Epidermal melanocyte (primary cell): ENCODE measurements at regions not wholly inside any gene's neighbourhood (a gene's known extent, or its start where the extent isn't known, plus 50 kb on each side); places are given as distances from the start of the nearest gene placed in this dataset.
"Not testable (repeated sequence)": the region's sequence is repeated elsewhere in the genome, so short reads cannot be mapped to it uniquely, and the experiment has no call there.

Experiments
- DNase-seq: peaks from one replicate; pipeline ENCODE4 v3.0.0; 2011; ENCODE audit warnings: low spot score; ENCODE audit not compliant: insufficient read length

DNA sequence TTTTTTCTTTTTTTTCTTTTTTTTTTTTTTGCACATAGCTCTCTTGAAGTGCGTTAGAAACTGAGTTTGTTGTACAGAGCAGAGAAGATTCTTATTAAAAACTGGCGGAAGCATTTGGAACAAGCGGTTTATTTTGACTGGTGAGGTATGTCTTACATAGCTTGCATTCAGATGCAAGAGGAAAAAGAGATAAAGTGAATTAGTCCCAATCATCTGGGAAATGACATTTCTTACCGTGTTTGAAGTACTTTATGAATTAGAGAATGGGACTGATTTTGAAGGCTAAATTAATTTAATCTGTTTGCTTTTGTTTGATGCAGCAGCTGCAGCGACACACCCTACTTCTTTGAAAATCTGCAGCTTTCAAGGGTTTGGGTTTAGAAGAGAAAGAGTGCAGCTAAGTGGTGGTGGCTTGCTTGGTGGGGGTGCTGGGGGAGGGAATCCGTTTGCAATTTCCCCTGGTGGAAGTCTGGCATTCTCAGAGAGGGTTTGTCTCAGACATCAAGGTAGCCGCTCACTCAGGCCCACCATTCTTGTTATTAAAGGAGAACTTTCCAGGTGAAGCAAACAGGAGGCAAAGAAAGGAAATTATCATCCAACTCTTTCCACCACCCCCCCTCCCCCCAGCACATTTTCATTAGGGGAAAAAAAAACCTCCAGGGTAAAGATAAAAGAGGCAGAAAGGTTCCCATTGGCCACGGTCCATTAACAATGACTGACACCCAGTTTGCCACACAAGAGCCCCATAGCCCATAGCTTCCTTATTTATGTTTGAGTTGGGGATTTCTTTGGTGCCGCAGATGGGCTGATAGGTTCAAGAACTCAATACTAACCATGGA lies 231.7 kb downstream of the SKIDA1 start:
- DNase-seq, result no peak

- DNase-seq, result peak; percentile 74
Observed at GRCh38 chr10:21292763-21293517, 232.5 kb downstream of the SKIDA1 start.

DNA sequence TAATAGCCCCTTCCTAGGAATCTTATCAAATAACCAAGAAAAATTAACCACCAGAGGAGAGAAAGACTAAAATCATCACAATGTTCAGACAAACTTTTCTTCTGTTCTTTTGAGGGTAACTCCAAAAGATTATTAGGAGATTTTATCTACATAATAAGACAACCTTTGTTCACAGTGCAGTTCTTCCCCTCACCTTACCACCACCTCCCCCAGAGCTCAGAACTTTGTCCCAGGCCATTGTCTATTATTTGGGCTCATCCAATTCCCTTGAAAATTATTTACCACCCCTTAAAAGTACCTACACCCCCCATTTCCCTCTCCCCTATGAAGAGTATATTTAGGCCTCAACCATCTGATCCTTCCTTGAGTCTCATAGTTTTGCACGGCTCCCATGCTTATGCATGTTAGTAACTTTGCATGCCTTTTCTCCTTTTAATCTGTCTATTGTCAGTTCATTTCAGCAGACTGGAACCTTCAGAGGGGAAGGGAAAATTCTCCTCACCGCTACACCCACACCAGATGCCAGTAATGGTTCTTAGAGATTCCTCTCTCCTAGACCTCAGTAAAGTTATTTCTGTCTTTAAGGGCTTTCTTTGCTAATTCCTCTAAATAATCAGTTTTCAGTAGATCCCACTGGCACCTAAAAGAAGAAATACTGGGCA lies 234.9 kb downstream of the SKIDA1 start:
- DNase-seq, result no peak

DNA sequence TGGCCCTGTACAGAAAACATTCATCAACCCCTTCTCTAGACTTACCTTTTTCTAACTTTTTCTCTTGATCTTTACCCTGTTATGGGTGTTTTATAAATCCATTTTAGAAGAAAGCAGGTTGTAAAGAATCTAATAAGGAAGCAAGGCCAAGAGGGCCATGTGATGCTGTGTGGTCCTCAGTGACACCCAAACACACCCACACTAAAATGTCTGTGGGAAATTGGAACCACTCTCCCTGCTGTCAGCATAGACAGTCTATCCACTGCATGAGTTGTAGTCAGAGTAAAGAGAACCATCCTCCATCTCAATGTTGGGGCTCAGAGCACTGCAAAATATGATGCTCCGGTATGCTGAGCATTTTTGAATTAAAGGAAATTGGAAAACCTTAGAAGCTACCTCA lies 235.5 kb downstream of the SKIDA1 start:
- no peak for DNase-seq

GRCh38 chr10:21289271-21289670 lies 236.2 kb downstream of the SKIDA1 start:
- no peak for DNase-seq

GRCh38 chr10:21285742-21286331 lies 239.6 kb downstream of the SKIDA1 start:
- no peak for DNase-seq

GRCh38 chr10:21285207-21285606 lies 240.3 kb downstream of the SKIDA1 start:
- DNase-seq, result no peak

DNA sequence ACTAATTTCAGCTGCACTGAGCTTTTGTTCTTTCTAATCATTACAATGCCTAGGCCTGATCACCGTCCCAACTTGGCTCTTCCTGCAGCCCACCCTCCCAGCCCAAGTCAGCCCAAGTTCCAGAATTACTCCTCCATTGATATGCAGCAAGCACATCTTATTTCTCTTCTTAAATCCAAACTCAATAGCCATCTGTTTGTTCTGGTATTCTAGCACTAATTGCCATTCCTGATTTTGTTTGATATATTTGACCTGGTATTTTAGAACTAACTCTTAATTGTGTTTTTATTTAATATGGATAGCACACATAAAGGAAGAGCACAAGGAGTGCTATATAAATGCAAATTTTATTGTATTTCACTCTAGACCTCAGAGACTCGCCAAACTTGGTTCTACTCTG lies 241.2 kb downstream of the SKIDA1 start:
- DNase-seq, result no peak

GRCh38 chr10:21283053-21283452 lies 242.4 kb downstream of the SKIDA1 start:
- DNase-seq, result not testable (repeated sequence)

DNA sequence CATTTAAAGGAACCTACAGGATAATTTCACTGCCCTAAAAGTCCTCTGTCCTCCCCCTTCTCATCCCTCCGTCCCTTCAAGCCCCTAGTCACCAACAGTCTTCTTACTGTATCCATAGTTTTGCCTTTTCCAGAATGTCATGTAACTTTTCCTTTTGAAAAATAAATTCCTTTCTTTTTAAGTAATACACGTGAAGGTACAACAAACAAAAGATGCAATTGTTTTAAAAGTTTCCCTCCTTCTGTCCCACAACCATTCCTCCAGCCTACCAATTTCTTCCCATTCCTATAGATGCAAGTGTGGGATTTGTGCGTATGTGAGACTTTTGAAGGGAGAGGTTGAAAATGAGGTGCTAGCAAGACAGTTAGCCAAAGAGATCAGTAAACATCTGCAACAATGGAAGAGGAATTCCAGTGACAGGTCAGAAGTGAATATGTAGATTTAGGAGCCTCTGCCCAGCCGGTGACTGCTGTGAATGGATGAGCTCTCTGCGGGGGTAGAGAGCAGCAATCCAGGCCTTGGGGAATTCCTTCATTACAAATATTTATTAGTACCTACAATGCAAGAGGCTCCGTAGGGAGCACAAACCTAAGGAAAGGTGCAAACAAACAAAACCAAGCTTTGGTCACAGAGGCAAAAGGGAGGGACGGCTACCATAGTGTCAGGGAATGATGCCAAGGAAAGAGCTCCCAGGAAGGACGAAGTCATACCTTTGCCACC lies 243.6 kb downstream of the SKIDA1 start:
- DNase-seq, result no peak

DNA sequence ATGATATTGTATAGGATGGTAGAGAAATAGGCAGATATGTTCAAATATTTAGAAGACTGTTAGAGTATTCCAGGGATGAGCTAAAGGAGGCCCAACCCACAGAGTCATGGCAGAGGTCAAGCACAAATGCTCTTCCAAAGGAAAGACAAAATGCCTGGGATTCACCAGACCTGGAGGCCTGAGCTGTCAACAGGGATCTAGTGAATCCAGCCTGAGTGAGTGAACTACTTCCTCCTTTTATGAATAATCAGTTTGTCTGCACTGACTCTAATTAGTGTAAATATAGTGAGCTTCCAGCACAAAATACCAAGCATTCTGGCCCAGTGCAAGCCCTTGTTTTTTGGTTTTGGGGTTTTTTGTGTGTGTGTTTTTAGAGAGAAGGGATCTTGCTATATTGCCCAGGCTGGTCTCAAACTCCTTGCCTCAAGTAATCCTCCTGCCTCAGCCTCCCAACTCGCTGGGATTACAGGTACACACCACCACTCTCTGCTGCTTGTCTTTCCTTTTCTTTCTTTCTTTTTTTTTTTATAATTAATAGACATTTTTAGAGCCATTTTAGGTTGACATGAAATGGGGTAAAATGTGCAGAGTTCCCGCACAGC lies 244.4 kb downstream of the SKIDA1 start:
- no peak for DNase-seq

GRCh38 chr10:21280037-21280436 lies 245.4 kb downstream of the SKIDA1 start:
- DNase-seq, result no peak

- no peak for DNase-seq
Observed at GRCh38 chr10:21279217-21279575, 246.3 kb downstream of the SKIDA1 start.

DNA sequence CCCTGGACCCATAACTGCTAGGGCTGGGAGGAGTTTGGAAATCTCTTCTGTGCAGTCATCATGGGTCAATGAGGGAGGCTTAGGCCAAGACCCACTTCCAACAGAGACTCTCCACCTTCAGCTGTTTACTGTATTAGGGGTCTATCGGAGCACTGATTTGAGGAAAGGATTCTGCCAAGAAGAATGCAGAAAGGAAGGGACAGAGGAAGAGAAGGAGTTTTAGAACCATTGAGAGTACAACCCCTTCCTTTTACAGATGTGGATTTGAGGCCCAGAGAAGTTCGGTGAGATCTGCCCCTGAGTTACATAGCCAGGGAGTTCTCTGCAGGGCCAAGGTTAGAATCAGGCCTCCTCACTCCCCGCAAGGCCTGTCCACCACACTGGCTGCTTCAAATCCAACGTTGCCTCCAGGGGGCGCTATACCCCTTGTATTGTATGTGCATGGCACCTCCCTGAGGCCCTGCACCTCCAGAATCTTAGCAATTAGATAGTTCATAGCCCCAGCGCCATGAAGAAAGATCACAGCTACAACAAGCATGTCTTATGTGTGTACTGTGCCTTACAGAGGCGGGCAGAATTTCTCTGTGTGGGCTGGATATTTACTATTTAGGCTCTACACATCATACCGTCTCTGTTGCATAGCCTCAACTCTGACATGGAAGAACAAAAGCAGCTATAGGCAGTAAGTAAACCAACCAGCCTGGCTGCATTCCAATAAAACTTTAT lies 246.8 kb downstream of the SKIDA1 start:
- DNase-seq, result peak; percentile 52

- DNase-seq, result no peak
Observed at GRCh38 chr10:21273400-21273968, 252.0 kb downstream of the SKIDA1 start.

- DNase-seq, result no peak
Observed at GRCh38 chr10:21272643-21273399, 252.7 kb downstream of the SKIDA1 start.

DNA sequence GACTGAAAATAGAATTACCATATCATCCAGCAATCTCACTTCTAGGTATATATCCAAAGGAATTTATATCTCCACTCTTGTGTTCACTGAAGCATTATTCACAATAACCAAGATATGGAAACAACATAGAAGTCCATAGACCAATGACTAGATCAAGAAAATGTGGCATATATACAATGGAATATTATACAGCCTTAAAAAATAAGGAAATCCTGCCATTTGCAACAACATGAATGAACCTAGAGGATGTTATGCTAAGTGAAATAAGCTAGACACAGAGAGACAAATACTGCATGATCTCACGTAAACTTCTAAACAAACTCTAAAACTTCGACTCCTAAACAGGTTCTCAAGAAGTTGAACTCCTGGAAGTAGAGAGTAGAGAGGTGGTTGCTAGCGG lies 254.5 kb downstream of the SKIDA1 start:
- DNase-seq, result no peak

GRCh38 chr10:21269289-21269688 lies 256.2 kb downstream of the SKIDA1 start:
- DNase-seq, result no peak

GRCh38 chr10:21265622-21266021 lies 259.9 kb downstream of the SKIDA1 start:
- DNase-seq, result no peak
